GM18870 (cell line): ENCODE measurements at regions not wholly inside any gene's neighbourhood (a gene's known extent, or its start where the extent isn't known, plus 50 kb on each side); places are given as distances from the start of the nearest gene placed in this dataset.
"Not testable (repeated sequence)": the region's sequence is repeated elsewhere in the genome, so short reads cannot be mapped to it uniquely, and the experiment has no call there.

Experiments used
- ATAC-seq: cut with Tn5 transposase; IDR thresholded peaks from one replicate; pipeline ENCODE4 v1.9.1; 2021; ENCODE audit warnings: moderate library complexity; ENCODE audit not compliant: unreplicated experiment

GRCh38 chr4:147219145-147219544, 261.8 kb upstream of the EDNRA start:
- ATAC-seq = no peak

DNA sequence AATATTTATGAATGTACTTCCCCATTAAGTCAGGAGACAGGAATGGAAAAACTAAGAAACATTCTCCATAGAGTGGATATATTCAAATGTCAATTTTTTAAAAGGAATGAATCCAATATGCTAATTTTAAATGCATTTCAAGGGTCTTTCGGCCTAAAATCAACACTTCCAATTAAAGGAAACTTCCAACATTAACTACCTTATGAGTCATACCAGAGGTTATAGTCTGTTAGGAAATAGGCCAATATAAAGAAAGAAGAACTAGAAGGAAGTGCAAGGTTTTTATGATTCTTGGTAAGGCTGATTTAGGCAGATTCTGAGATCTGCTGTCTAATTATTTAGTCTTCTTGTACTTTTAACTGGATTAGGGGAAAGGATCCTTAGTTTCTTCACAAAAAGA, 260.1 kb upstream of the EDNRA start:
- no peak for ATAC-seq

DNA sequence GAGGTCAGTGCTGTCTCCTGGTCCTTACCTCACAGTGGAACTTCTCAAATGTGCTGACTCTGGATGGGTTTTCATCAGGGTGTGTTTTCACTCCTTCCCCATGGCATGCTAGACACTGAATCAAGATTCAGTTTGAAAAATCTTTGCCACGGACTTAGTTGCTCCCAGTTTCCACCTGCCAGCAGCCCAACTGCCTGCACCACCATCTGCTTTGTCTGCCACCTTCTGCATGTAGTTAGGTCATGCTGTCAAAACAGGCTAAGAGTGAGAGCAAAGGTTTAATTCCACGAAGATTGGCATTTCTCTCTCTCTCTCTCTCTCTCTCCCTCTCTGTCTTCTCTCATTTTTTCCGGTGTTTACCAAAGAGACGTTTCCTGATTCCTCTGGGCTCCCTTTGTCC, 258.0 kb upstream of the EDNRA start:
- no peak for ATAC-seq

GRCh38 chr4:147223576-147223975, 257.3 kb upstream of the EDNRA start:
- ATAC-seq = no peak

DNA sequence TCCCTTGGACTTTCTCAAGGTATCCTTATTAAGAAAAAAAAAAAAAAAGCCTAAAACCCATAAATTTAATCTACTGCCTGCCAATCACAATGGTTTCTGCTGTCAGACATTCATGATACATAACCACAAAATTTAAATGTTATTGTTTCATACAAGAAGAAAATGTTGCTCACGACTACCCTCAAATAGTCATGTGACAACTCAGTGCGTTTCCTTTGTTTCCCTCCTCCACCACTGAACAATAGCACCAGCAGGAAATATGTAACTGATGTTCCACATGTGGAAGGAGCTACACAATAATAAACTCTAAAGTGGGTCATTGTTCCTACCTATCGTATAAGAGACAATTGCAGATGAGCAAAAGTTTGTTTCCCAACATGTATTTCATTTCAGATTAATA, 244.1 kb upstream of the EDNRA start:
- no peak for ATAC-seq

- ATAC-seq = no peak
Measured at GRCh38 chr4:147244786-147245185, 236.1 kb upstream of the EDNRA start.

- ATAC-seq = no peak
Measured at GRCh38 chr4:147246096-147246495, 234.8 kb upstream of the EDNRA start.

- not testable (repeated sequence) for ATAC-seq
Measured at GRCh38 chr4:147246528-147246927, 234.4 kb upstream of the EDNRA start.

DNA sequence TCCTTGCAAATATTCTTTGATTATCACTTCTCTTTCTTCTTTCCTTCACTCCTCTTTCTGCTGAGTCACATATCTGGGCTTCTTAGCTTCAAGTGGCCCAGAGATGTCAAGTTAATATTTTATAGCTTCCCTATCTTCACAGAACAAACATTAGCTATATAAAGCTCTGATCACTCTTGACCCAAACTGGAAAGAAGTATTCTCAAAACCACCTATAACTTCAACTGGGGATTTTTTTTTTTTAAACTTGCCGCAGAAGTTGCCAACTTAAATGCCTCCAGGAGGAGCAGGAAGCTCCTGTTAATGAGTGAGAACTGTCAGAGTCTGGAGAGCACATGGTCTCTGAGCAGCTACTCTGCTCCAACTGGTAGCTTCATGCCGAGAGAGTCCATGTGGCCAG, 233.3 kb upstream of the EDNRA start:
- no peak for ATAC-seq

- no peak for ATAC-seq
Measured at GRCh38 chr4:147250062-147250461, 230.8 kb upstream of the EDNRA start.

- not testable (repeated sequence) for ATAC-seq
Measured at GRCh38 chr4:147255268-147255667, 225.6 kb upstream of the EDNRA start.

GRCh38 chr4:147259271-147259670, 221.6 kb upstream of the EDNRA start:
- ATAC-seq = not testable (repeated sequence)

DNA sequence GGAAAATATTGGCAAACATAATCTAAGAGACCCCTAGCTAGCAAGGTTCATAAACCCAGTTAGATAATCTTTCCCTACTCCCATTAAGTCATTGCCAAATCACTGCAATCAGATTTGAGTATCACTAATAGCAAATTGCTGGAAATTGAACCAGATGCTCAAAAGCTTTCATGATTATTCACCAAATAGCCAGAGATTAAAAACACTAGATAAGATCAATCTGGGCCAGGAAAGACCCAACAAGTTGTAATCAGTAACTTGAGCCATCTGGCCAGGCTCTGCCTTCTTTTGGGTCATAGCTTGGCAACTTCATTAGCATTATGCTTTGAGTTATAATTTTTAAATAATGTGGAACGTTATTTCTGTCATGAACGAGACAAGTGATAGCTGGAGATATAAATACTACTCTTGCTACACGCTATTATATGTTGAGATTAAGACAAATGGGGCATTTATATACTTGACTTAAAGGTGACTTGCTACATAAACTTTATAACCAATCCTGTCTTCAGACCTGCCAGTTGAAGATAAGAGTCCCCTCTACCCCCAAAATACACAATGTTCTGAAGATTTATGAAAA, 196.6 kb upstream of the EDNRA start:
- ATAC-seq = no peak

DNA sequence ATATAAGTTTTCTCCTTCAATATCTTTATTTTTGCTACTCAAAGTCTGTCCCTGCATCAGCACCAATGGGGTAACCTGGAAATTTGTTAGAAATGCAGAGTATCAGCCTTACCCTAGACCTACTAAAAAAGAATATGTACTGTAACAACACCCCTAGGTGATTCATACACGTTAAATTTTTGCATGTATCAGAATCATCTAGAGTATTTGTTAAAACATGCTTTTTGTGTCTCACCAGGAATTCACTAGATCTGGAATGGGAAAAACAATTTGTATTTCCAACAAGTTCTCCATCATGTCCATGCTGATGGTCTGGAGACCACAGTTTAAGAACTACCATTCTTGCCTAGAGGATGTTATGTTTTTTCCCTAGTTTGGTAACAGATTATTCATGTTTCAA, 196.0 kb upstream of the EDNRA start:
- ATAC-seq = no peak

- ATAC-seq = no peak
Measured at GRCh38 chr4:147285751-147286150, 195.1 kb upstream of the EDNRA start.

- ATAC-seq = no peak
Measured at GRCh38 chr4:147286846-147287587, 193.9 kb upstream of the EDNRA start.

DNA sequence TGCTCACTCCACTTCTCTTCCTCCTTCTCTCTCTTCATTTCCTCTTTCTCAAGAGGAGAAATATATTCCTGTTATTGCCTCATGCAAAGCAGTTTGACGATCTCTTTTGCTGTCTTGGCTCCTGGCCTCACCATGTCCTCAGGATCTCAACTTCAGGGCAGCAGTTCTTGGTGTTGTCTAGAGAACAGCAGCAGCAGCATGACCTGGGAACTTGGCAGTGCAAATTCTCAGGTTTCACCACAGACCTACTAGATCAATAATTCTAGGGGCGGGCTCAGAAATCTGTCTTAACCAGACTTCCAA, 193.4 kb upstream of the EDNRA start:
- no peak for ATAC-seq

GRCh38 chr4:147288512-147288911, 192.4 kb upstream of the EDNRA start:
- ATAC-seq = no peak

GRCh38 chr4:147289181-147289580, 191.7 kb upstream of the EDNRA start:
- ATAC-seq = no peak

DNA sequence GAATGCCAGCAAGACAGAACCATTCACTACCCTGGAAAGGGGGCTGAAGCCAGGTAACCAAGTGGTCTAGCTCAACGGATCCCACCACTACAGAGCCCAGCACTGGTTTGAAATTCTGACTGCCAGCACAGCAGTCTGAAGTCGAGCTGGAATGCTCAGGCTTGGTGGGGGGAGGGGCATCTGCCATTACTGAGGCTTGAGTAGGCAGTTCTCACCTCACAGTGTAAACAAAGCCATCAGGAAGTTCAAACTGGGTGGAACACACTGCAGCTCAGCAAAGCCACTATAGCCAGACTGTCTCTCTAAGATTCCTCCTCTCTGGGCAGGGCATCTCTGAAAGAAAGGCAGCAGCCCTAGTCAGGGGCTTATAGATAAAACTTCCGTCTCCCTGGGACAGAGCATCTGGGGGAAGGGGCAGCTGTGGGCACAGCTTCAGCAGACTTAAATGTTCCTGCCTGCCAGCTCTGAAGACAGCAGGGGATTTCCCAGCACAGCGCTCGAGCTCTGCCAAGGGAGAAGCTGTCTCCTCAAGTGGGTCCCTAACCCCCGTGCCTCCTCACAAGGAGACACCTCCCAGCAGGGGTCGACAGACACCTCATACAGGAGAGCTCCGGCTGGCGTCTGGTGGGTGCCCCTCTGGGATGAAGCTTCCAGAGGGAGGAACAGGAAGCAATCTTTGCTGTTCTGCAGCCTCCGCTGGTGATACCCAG, 188.1 kb upstream of the EDNRA start:
- not testable (repeated sequence) for ATAC-seq

- ATAC-seq = not testable (repeated sequence)
Measured at GRCh38 chr4:147293314-147293677, 187.6 kb upstream of the EDNRA start.

GRCh38 chr4:147299205-147299604, 181.7 kb upstream of the EDNRA start:
- ATAC-seq = peak; percentile 73
